ENCODE measurements at regions not wholly inside any gene's neighbourhood (a gene's known extent, or its start where the extent isn't known, plus 50 kb on each side); places are given as distances from the start of the nearest gene placed in this dataset.

GRCh38 chr12:90343966-90344365 is 611.0 kb downstream of the CCER1 start:
- peaks cover 2% of the 10 kb centered on the region for H3K27me3 ChIP-seq (ENCODE audit: insufficient read depth, low read length)
- H3K9me3 ChIP-seq (ENCODE audit: low read depth, low read length): peaks cover 6% of the 10 kb centered on the region
- no peak overlapping the region for H3K4me3 ChIP-seq (ENCODE audit: low read length)
- no peaks in the 10 kb centered on the region for H3K4me1 ChIP-seq (ENCODE audit: insufficient read depth, low read length)

GRCh38 chr12:90342081-90342480 is 612.9 kb downstream of the CCER1 start:
- Histone ChIP-seq H3K27me3 (ENCODE audit: insufficient read depth, low read length) (peaks cover 2% of the 10 kb centered on the region), H3K4me3 (ENCODE audit: low read length) (no peak overlapping the region), H3K9me3 (ENCODE audit: low read depth, low read length) (peaks cover 4% of the 10 kb centered on the region)

GRCh38 chr12:90339837-90340236 is 615.1 kb downstream of the CCER1 start:
- H3K9me3 ChIP-seq (ENCODE audit: low read depth, low read length): no peaks in the 10 kb centered on the region
- no peak overlapping the region for H3K4me3 ChIP-seq (ENCODE audit: low read length)
- H3K4me1 ChIP-seq (ENCODE audit: insufficient read depth, low read length): no peaks in the 10 kb centered on the region
- peaks cover 2% of the 10 kb centered on the region for H3K27me3 ChIP-seq (ENCODE audit: insufficient read depth, low read length)

More at GRCh38 chr12:90342081-90342480, 612.9 kb downstream of the CCER1 start:
- no peaks in the 10 kb centered on the region for H3K4me1 ChIP-seq (ENCODE audit: insufficient read depth, low read length)

- H3K27me3 ChIP-seq (ENCODE audit: insufficient read depth, low read length): no peaks in the 10 kb centered on the region
- H3K4me3 ChIP-seq (ENCODE audit: low read length): no peak overlapping the region
- H3K9me3 ChIP-seq (ENCODE audit: low read depth, low read length): no peaks in the 10 kb centered on the region
- no peaks in the 10 kb centered on the region for H3K4me1 ChIP-seq (ENCODE audit: insufficient read depth, low read length)
Observed at GRCh38 chr12:90338365-90338764, 616.6 kb downstream of the CCER1 start.

- no peak overlapping the region for H3K4me3 ChIP-seq (ENCODE audit: low read length)
- H3K4me1 ChIP-seq (ENCODE audit: insufficient read depth, low read length): no peaks in the 10 kb centered on the region
- no peaks in the 10 kb centered on the region for H3K9me3 ChIP-seq (ENCODE audit: low read depth, low read length)
- H3K27me3 ChIP-seq (ENCODE audit: insufficient read depth, low read length): no peaks in the 10 kb centered on the region
Observed at GRCh38 chr12:90337018-90337417, 618.0 kb downstream of the CCER1 start.

GRCh38 chr12:90335566-90335965 is 619.4 kb downstream of the CCER1 start:
- Histone ChIP-seq H3K4me3 (ENCODE audit: low read length) (no peak overlapping the region), H3K9me3 (ENCODE audit: low read depth, low read length) (no peaks in the 10 kb centered on the region), H3K27me3 (ENCODE audit: insufficient read depth, low read length) (no peaks in the 10 kb centered on the region), H3K4me1 (ENCODE audit: insufficient read depth, low read length) (no peaks in the 10 kb centered on the region)

GRCh38 chr12:90333939-90334338 is 621.0 kb downstream of the CCER1 start:
- H3K9me3 ChIP-seq (ENCODE audit: low read depth, low read length): no peaks in the 10 kb centered on the region
- no peaks in the 10 kb centered on the region for H3K4me1 ChIP-seq (ENCODE audit: insufficient read depth, low read length)

GRCh38 chr12:90333424-90333823 is 621.6 kb downstream of the CCER1 start:
- H3K4me3 ChIP-seq (ENCODE audit: low read length): no peak overlapping the region
- H3K9me3 ChIP-seq (ENCODE audit: low read depth, low read length): no peaks in the 10 kb centered on the region
- H3K27me3 ChIP-seq (ENCODE audit: insufficient read depth, low read length): no peaks in the 10 kb centered on the region
- no peaks in the 10 kb centered on the region for H3K4me1 ChIP-seq (ENCODE audit: insufficient read depth, low read length)

More at GRCh38 chr12:90333939-90334338, 621.0 kb downstream of the CCER1 start:
- H3K4me3 ChIP-seq (ENCODE audit: low read length): no peak overlapping the region
- no peaks in the 10 kb centered on the region for H3K27me3 ChIP-seq (ENCODE audit: insufficient read depth, low read length)

- Histone ChIP-seq H3K27me3 (ENCODE audit: insufficient read depth, low read length) (no peaks in the 10 kb centered on the region), H3K4me1 (ENCODE audit: insufficient read depth, low read length) (no peaks in the 10 kb centered on the region), H3K4me3 (ENCODE audit: low read length) (no peak overlapping the region), H3K9me3 (ENCODE audit: low read depth, low read length) (no peaks in the 10 kb centered on the region)
Observed at GRCh38 chr12:90331821-90332220, 623.2 kb downstream of the CCER1 start.

- Histone ChIP-seq H3K4me1 (ENCODE audit: insufficient read depth, low read length) (no peaks in the 10 kb centered on the region), H3K9me3 (ENCODE audit: low read depth, low read length) (no peaks in the 10 kb centered on the region), H3K4me3 (ENCODE audit: low read length) (no peak overlapping the region)
Observed at GRCh38 chr12:90331262-90331661, 622.6 kb upstream of the ATP2B1 start.

GRCh38 chr12:90327793-90328743 is 619.4 kb upstream of the ATP2B1 start:
- Histone ChIP-seq H3K4me3 (ENCODE audit: low read length) (no peak overlapping the region), H3K27me3 (ENCODE audit: insufficient read depth, low read length) (no peaks in the 10 kb centered on the region), H3K4me1 (ENCODE audit: insufficient read depth, low read length) (no peaks in the 10 kb centered on the region), H3K9me3 (ENCODE audit: low read depth, low read length) (no peaks in the 10 kb centered on the region)

More at GRCh38 chr12:90331262-90331661, 622.6 kb upstream of the ATP2B1 start:
- H3K27me3 ChIP-seq (ENCODE audit: insufficient read depth, low read length): no peaks in the 10 kb centered on the region

GRCh38 chr12:90323217-90323616 is 614.6 kb upstream of the ATP2B1 start:
- Histone ChIP-seq H3K4me3 (ENCODE audit: low read length) (no peak overlapping the region), H3K27me3 (ENCODE audit: insufficient read depth, low read length) (no peaks in the 10 kb centered on the region), H3K9me3 (ENCODE audit: low read depth, low read length) (no peaks in the 10 kb centered on the region), H3K4me1 (ENCODE audit: insufficient read depth, low read length) (no peaks in the 10 kb centered on the region)

GRCh38 chr12:90322006-90322405 is 613.4 kb upstream of the ATP2B1 start:
- Histone ChIP-seq H3K4me1 (ENCODE audit: insufficient read depth, low read length) (no peaks in the 10 kb centered on the region), H3K4me3 (ENCODE audit: low read length) (no peak overlapping the region), H3K9me3 (ENCODE audit: low read depth, low read length) (no peaks in the 10 kb centered on the region), H3K27me3 (ENCODE audit: insufficient read depth, low read length) (no peaks in the 10 kb centered on the region)

GRCh38 chr12:90321369-90321768 is 612.7 kb upstream of the ATP2B1 start:
- H3K4me3 ChIP-seq (ENCODE audit: low read length): no peak overlapping the region
- H3K9me3 ChIP-seq (ENCODE audit: low read depth, low read length): no peaks in the 10 kb centered on the region
- no peaks in the 10 kb centered on the region for H3K27me3 ChIP-seq (ENCODE audit: insufficient read depth, low read length)
- no peaks in the 10 kb centered on the region for H3K4me1 ChIP-seq (ENCODE audit: insufficient read depth, low read length)

- Histone ChIP-seq H3K9me3 (ENCODE audit: low read depth, low read length) (no peaks in the 10 kb centered on the region), H3K4me3 (ENCODE audit: low read length) (no peak overlapping the region), H3K4me1 (ENCODE audit: insufficient read depth, low read length) (no peaks in the 10 kb centered on the region), H3K27me3 (ENCODE audit: insufficient read depth, low read length) (no peaks in the 10 kb centered on the region)
Observed at GRCh38 chr12:90311561-90311960, 602.9 kb upstream of the ATP2B1 start.

GRCh38 chr12:90305379-90305778 is 596.7 kb upstream of the ATP2B1 start:
- Histone ChIP-seq H3K27me3 (ENCODE audit: insufficient read depth, low read length) (no peaks in the 10 kb centered on the region), H3K4me3 (ENCODE audit: low read length) (no peak overlapping the region)

More at GRCh38 chr12:90305379-90305778, 596.7 kb upstream of the ATP2B1 start:
- no peaks in the 10 kb centered on the region for H3K4me1 ChIP-seq (ENCODE audit: insufficient read depth, low read length)
- H3K9me3 ChIP-seq (ENCODE audit: low read depth, low read length): no peaks in the 10 kb centered on the region

All from mononuclear cell (primary cell).